ENCODE measurements at regions not wholly inside any gene's neighbourhood (a gene's known extent, or its start where the extent isn't known, plus 50 kb on each side); places are given as distances from the start of the nearest gene placed in this dataset.

DNA sequence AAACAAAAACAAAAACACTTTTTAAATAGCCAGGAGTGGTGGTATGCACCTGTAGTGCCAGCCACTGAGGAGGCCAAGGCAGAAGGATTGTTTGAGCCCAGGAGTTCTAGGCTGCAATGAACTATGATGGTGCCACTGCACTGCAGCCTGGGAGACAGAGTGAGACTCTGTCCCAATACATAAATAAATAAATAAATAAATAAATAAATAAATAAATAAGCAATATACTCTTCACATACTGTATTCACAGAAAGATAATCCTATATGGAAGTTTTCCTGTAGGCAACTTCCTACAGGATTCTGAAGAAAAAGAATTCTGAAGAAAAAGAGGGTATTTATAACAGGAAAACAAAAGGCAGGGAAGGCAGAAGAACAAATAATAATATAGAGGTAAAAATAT lies 293.3 kb upstream of the GRIA3 start:
- H3K27ac Mint-ChIP-seq = no peak overlapping the region
- TF ChIP-seq, protein P1, sequence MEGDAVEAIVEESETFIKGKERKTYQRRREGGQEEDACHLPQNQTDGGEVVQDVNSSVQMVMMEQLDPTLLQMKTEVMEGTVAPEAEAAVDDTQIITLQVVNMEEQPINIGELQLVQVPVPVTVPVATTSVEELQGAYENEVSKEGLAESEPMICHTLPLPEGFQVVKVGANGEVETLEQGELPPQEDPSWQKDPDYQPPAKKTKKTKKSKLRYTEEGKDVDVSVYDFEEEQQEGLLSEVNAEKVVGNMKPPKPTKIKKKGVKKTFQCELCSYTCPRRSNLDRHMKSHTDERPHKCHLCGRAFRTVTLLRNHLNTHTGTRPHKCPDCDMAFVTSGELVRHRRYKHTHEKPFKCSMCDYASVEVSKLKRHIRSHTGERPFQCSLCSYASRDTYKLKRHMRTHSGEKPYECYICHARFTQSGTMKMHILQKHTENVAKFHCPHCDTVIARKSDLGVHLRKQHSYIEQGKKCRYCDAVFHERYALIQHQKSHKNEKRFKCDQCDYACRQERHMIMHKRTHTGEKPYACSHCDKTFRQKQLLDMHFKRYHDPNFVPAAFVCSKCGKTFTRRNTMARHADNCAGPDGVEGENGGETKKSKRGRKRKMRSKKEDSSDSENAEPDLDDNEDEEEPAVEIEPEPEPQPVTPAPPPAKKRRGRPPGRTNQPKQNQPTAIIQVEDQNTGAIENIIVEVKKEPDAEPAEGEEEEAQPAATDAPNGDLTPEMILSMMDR (IDR thresholded peaks at IDR 0.05) = no peak
- no peak for DNase-seq

DNA sequence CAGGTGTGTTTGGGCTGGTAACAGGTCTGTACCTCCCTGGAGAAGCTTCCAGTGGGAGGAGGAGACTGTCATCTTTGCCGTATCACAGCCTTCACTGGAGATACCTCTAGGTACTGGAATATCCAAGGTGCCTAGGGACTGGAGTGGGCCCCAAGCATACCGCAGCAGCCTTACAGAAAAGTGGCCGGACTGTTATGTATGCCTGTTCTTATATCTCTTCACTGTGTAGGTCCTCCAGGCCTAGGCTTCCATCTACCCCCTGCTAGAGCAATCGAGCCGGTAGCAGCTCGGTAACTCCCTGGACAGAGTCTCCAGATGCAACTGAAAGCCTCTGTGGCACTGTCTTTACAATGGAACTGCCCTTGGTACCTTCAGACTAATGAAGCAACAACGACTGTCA lies 277.4 kb upstream of the GRIA3 start:
- H3K9me3 Mint-ChIP-seq = peaks cover 0 to 14% (median 10%) of the 10 kb centered on the region in 7 donors
- no peak overlapping the region for H3K27ac ChIP-seq (ENCODE audit: low read depth in 1 of 2, low read length in 2 of 2)
- H3K27ac Mint-ChIP-seq = no peak overlapping the region
- H3K36me3 Mint-ChIP-seq = no peaks in the 10 kb centered on the region
- H3K4me3 ChIP-seq (replicated peaks in 1 of 3; ENCODE audit: low read depth in 2 of 3, low read length in 3 of 3) = no peak overlapping the region
- H3K9me3 ChIP-seq (replicated peaks in 1 of 2; ENCODE audit: control insufficient read depth in 1 of 2, insufficient read depth in 1 of 2, low read length in 2 of 2) = peaks cover 7 to 23% of the 10 kb centered on the region in 2 donors
- no peaks in the 10 kb centered on the region for H3K4me1 ChIP-seq (ENCODE audit: control insufficient read depth in 1 of 2, insufficient read depth in 2 of 2, low read length in 2 of 2)
- no peaks in the 10 kb centered on the region for H3K27me3 ChIP-seq (ENCODE audit: control insufficient read depth in 2 of 2, insufficient read depth in 2 of 2, low read length in 2 of 2)
- H3K4me2 ChIP-seq (replicated peaks; ENCODE audit: extremely low read depth, low read length, poor library complexity, severe bottlenecking) = no peak overlapping the region
- H3K4me1 Mint-ChIP-seq = no peaks in the 10 kb centered on the region
- H3K9ac ChIP-seq (ENCODE audit: insufficient read depth, low read length, poor library complexity, severe bottlenecking) = no peak overlapping the region
- no peaks in the 10 kb centered on the region for H3K36me3 ChIP-seq (replicated peaks in 1 of 2; ENCODE audit: control insufficient read depth in 1 of 2, insufficient read depth in 2 of 2, low read length in 2 of 2)
- no peak for DNase-seq
- WGBS (ENCODE audit: insufficient coverage) = 95% methylated on average over 5 of the region's 7 CpGs
- no peaks in the 10 kb centered on the region for H3K79me2 ChIP-seq (ENCODE audit: insufficient read depth, low read length)
- intact Hi-C loops (cut with micrococcal nuclease) = no loop called here
- TF ChIP-seq, protein P1 (IDR thresholded peaks at IDR 0.05) = no peak
- no peak overlapping the region for H3K4me3 Mint-ChIP-seq
- H4K20me1 ChIP-seq (ENCODE audit: insufficient read depth, low read length) = no peaks in the 10 kb centered on the region
- no peak overlapping the region for H2AFZ ChIP-seq (ENCODE audit: insufficient read depth, low read depth, low read length, poor library complexity, severe bottlenecking)
- H3K27me3 Mint-ChIP-seq (ENCODE audit: low read depth in 3 of 3) = no peaks in the 10 kb centered on the region

More for the DNA sequence above, 293.3 kb upstream of the GRIA3 start:
- Histone ChIP-seq H3K27me3 (ENCODE audit: control insufficient read depth in 2 of 2, insufficient read depth in 2 of 2, low read length in 2 of 2) (no peaks in the 10 kb centered on the region), H3K4me2 (replicated peaks; ENCODE audit: extremely low read depth, low read length, poor library complexity, severe bottlenecking) (no peak overlapping the region), H3K36me3 (replicated peaks in 1 of 2; ENCODE audit: control insufficient read depth in 1 of 2, insufficient read depth in 2 of 2, low read length in 2 of 2) (no peaks in the 10 kb centered on the region), H3K4me1 (ENCODE audit: control insufficient read depth in 1 of 2, insufficient read depth in 2 of 2, low read length in 2 of 2) (no peaks in the 10 kb centered on the region), H3K4me3 (replicated peaks in 1 of 3; ENCODE audit: low read depth in 2 of 3, low read length in 3 of 3) (no peak overlapping the region), H3K27ac (ENCODE audit: low read depth in 1 of 2, low read length in 2 of 2) (no peak overlapping the region), H3K9me3 (replicated peaks in 1 of 2; ENCODE audit: control insufficient read depth in 1 of 2, insufficient read depth in 1 of 2, low read length in 2 of 2) (no peaks in the 10 kb centered on the region), H2AFZ (ENCODE audit: insufficient read depth, low read depth, low read length, poor library complexity, severe bottlenecking) (no peak overlapping the region), H4K20me1 (ENCODE audit: insufficient read depth, low read length) (no peaks in the 10 kb centered on the region), H3K9ac (ENCODE audit: insufficient read depth, low read length, poor library complexity, severe bottlenecking) (no peak overlapping the region), H3K79me2 (ENCODE audit: insufficient read depth, low read length) (no peaks in the 10 kb centered on the region)
- no peaks in the 10 kb centered on the region for H3K27me3 Mint-ChIP-seq (ENCODE audit: low read depth in 3 of 3)
- peaks cover 0 to 4% (median 2%) of the 10 kb centered on the region in 7 donors for H3K9me3 Mint-ChIP-seq
- no peaks in the 10 kb centered on the region for H3K36me3 Mint-ChIP-seq
- intact Hi-C loops (cut with micrococcal nuclease) = no loop called here
- H3K4me1 Mint-ChIP-seq = no peaks in the 10 kb centered on the region
- no peak overlapping the region for H3K4me3 Mint-ChIP-seq

Measured in CD14-positive monocyte (primary cell).